DMS53 treated with DMSO at 0.1 percent for 48 hours (cell line): ENCODE measurements at regions not wholly inside any gene's neighbourhood (a gene's known extent, or its start where the extent isn't known, plus 50 kb on each side); places are given as distances from the start of the nearest gene placed in this dataset.

Experiments used
- DNase-seq: peaks from one replicate; lab custom pipeline; 2025; ENCODE audit not compliant: unreplicated experiment; lab: John Stamatoyannopoulos, UW

GRCh38 chr2:12636837-12637581, 79.7 kb upstream of the TRIB2 start:
- no peak for DNase-seq

- DNase-seq, result no peak
These were observed 79.0 kb upstream of the TRIB2 start for GRCh38 chr2:12637754-12638153.

- peak; percentile 14 for DNase-seq
These were observed 75.3 kb upstream of the TRIB2 start for GRCh38 chr2:12641441-12641840.

- DNase-seq, result no peak
These were observed 74.4 kb upstream of the TRIB2 start for GRCh38 chr2:12642332-12642731.

GRCh38 chr2:12642859-12643258, 73.9 kb upstream of the TRIB2 start:
- no peak for DNase-seq

- no peak for DNase-seq
These were observed 66.9 kb upstream of the TRIB2 start for GRCh38 chr2:12649602-12650400.

- no peak for DNase-seq
These were observed 65.1 kb upstream of the TRIB2 start for GRCh38 chr2:12651641-12652040.

GRCh38 chr2:12652723-12653122, 64.0 kb upstream of the TRIB2 start:
- DNase-seq, result no peak

- DNase-seq, result no peak
These were observed 59.2 kb upstream of the TRIB2 start for GRCh38 chr2:12657560-12657959.

GRCh38 chr2:12658310-12658945, 58.3 kb upstream of the TRIB2 start:
- DNase-seq, result no peak

GRCh38 chr2:12661489-12661888, 55.2 kb upstream of the TRIB2 start:
- DNase-seq, result no peak

- DNase-seq, result no peak
These were observed 53.3 kb upstream of the TRIB2 start for GRCh38 chr2:12663306-12664037.

- no peak for DNase-seq
These were observed 51.4 kb upstream of the TRIB2 start for GRCh38 chr2:12665334-12665733.

- no peak for DNase-seq
These were observed 50.3 kb upstream of the TRIB2 start for GRCh38 chr2:12666445-12666844.
